ENCODE measurements at regions not wholly inside any gene's neighbourhood (a gene's known extent, or its start where the extent isn't known, plus 50 kb on each side); places are given as distances from the start of the nearest gene placed in this dataset.

DNA sequence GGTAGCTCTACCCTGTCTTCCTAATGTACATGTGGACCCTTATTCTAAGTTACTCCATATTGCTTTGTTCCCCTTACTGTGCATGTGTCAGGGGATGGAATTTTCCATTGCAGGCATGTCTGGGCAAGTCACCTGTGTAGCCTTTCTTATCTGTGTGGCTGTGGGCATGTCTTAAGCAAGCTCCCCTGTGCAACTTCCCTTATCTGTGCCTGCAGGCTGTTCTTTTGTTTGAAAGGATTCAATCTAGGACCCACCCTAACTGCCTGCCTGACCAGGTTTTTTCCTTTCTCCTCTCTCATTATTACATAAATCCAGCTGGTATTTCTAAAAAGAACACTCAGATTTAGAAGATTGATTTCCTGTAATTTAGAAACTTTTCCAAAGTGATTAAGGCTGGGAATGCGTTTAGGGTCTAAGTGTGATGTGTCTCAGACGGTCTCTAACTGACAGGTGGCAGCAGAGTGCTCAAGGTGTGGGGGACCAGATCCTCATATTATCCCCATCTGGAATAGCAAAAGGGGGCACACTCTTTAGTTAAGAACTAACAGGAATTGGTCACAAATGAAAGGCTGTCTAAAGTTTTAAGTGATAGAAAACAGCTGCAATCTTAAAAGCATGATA is 198.9 kb upstream of the PPP1R2C start:
- TF ChIP-seq, protein P1, sequence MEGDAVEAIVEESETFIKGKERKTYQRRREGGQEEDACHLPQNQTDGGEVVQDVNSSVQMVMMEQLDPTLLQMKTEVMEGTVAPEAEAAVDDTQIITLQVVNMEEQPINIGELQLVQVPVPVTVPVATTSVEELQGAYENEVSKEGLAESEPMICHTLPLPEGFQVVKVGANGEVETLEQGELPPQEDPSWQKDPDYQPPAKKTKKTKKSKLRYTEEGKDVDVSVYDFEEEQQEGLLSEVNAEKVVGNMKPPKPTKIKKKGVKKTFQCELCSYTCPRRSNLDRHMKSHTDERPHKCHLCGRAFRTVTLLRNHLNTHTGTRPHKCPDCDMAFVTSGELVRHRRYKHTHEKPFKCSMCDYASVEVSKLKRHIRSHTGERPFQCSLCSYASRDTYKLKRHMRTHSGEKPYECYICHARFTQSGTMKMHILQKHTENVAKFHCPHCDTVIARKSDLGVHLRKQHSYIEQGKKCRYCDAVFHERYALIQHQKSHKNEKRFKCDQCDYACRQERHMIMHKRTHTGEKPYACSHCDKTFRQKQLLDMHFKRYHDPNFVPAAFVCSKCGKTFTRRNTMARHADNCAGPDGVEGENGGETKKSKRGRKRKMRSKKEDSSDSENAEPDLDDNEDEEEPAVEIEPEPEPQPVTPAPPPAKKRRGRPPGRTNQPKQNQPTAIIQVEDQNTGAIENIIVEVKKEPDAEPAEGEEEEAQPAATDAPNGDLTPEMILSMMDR (IDR thresholded peaks at IDR 0.05; ENCODE audit: low read depth, low read length), result peak; percentile 49
- no peak for TF ChIP-seq EZH2phosphoT487 (IDR thresholded peaks at IDR 0.05; ENCODE audit: low read depth)
